GM19372 (cell line): ENCODE measurements at regions not wholly inside any gene's neighbourhood (a gene's known extent, or its start where the extent isn't known, plus 50 kb on each side); places are given as distances from the start of the nearest gene placed in this dataset.

Experiments used
- ATAC-seq: cut with Tn5 transposase; IDR thresholded peaks from one replicate; pipeline ENCODE4 v1.9.1; 2021; ENCODE audit warnings: mild to moderate bottlenecking, low read depth, moderate library complexity; ENCODE audit not compliant: unreplicated experiment

DNA sequence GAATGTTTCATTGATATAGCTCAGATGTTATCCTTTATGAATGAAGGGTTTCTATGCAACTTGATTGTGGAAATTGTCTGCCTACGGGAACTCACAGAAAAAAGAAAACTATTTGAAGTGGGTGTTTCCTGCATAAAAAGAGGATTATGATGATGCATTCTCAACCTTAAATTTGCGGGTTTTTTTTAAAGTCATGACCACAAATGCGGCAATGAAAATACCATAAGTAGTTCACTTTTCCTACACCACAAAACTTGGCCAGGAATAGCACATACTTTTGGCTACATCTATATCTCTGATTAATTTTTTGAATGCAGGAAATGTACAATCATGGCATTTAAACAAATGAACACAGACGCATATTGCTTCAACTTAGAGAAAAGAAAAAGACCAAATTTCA is 754.7 kb downstream of the DTWD2 start:
- no peak for ATAC-seq

DNA sequence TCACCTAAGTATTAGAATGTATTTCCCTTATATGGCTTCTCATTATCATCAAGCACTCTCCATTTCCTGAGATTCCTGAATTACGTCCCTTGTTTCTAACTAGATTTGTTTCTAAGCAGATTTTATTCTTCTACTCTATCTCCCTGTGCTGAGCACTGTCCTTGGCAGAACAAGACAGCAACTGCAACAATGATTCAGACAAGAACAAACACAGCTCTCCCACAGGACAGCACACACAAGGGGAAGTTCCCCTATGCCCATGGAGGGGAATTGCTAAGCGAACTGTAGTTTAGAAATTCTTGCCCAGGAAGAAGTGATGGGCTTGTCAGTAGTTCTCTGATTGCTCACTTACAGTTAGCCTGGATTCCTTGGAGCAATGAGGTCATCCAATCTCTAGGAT is 759.9 kb downstream of the DTWD2 start:
- no peak for ATAC-seq

DNA sequence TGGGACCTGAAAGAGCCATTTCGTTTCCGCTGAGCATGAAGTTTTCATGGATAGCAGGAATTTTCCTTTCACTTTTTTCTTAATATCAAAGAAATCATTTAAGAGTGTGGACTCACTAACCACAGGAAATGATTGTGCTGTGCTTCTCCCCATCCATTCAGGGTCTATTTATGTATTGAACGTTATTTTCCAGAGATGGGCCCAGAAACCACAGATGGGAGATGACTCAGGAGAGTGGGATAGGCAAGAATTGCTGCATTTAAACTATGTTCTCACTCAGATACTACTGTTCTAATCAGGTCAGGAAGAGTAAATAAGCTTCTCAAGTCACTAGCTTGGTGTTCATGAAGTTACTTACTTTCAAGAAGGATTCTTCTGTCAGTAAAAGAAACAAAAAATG is 763.8 kb downstream of the DTWD2 start:
- ATAC-seq, result no peak

DNA sequence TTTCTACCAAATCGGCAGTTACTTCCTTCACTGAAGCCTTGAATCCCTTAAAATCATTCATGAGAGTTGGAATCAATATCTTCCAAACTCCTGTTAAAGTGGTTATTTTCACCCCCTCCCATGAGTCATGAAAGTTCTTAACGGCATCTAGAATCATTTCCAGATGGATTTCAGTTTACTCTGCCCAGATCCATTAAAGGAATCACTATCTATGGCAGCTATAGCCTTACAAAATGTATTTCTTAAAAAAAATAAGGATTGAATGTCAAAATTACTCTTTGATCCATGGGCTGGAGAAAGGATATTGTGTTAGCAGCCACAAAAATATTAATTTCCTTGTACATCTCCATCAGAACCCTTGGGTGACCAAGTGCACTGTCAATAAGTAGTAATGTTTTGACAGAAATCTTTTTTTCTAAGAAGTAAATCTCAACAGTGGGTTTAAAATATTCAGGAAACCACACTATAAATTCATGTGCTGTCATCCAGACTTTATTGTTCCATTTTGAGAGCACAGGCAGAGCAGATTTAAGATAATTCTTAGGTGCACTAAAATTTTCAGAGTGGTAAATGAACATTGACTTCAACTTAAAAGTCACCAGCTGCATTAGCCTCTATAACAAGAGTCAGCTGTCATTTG is 767.7 kb downstream of the DTWD2 start:
- no peak for ATAC-seq

DNA sequence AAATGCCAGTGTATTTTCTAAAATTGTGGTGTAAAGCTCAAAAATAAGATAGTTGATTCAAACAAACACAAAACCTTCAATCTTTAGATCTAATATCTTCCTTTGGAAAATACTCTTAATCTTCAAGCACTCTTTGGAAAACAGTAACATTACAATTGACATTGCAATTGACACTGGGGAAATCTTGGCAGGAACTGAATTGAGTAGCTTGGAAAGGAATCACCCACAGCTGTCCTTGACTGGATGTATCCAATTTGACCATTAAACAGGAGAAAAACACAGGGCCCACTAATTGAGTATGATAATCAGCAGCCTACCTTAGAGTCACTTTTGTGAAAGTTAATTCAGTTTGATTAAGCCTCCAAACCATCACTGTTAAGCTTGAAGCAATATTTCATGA is 776.7 kb downstream of the DTWD2 start:
- ATAC-seq, result no peak

DNA sequence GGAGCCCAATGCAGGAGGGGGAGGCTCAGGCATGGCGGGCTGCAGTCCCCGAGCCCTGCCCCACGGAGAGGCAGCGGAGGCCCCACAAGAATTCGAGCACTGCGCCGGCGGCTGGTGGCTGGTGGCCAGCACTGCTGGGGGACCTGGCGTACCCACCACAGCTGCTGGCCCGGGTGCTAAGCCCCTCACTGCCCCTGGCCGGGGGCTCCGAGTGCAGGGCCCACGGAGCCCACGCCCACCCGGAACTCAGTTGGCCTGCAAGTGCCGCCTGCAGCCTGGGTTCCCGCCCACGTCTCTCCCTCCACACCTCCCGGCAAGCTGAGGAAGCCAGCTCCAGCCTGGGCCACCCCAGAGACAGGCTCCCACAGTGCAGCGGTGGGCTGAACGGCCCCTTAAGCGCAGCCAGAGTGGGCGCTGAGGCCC is 780.3 kb downstream of the DTWD2 start:
- no peak for ATAC-seq

DNA sequence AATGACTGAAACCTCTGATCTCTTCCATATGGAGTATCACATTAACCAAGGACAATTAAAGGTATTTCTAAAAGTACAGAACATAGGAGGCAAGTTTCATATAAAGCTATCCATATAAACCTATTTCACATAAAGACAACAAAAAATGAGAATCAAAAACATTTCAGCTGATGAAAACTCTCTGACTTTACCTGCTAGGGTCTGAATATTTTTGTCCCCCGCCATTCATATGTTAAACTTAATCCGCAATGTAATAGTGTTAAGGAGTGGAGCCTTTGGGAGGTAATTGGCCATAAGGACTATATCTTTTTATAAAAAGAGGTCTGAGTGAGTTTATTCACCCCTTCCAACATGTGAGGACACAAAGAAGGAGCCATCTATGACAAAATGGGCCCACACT is 788.5 kb downstream of the DTWD2 start:
- ATAC-seq, result no peak

DNA sequence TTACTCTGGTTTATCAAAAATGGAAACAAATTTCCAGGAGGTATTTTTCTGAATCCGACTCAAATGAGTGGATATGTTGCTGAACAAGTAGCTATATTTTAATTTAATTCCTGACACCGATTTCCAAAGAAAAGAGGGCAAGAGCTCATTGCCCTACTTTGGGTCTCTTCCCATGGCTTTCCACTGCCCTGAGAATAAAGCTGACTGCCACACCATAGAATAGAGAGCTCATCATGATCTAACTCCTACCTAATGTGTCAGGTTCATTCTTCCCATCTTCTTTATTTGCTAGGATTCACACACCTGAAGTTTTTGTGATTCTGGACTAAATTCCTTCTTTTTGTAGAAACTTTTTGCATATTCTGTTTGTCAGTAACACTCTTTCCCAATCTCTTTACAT is 792.1 kb downstream of the DTWD2 start:
- ATAC-seq, result no peak

DNA sequence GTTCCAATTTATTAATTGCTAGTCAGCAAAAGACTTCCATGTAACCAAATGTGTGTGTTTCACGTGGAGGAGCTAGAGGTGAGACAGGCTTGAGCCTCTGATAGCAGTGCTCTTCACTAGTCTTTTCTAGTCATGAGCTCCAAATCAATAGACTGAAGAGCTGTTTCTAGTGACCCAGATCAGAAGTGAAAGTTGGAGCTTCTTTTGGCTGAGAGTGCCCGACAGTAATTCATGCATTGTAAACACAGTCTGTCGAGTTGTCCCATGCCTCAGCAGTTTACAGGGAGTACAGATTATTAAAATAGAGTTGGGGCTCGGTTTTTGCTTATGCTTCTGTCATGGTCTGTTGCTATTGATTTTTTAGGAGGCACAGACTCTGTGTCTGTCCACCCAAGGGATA is 793.1 kb downstream of the DTWD2 start:
- ATAC-seq, result no peak

DNA sequence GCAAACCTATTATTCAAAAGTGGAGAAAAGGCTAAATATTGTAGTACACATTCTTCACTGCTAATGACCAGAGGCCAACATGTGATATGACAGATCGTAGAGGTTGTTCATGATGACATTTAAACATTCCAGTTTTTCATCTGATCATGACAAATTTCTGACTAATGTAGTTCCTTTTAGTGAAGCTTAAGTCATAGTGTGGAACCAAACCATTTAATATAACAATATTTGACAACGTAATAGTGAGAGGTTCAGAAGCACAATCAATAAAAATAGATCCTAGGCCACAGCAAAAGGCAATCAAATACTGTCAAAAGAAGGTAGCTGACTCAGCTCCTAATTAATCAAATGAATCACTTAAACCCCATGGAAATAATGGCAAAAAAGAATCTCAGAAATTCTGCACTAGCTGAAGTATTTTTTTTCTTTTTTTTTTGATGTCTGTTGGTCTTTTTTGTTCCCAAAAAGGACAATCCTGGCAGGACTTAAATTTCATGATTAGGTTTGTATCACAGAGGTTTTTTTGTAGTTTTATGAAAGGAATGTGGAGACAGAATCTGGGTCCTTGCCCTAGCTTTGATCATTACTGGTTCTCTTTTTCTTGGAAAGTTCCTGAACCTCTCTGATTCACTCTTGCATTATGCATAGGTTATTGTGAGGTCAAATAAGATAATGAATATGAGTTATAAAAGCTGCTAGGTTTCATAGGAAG is 795.0 kb downstream of the DTWD2 start:
- no peak for ATAC-seq

DNA sequence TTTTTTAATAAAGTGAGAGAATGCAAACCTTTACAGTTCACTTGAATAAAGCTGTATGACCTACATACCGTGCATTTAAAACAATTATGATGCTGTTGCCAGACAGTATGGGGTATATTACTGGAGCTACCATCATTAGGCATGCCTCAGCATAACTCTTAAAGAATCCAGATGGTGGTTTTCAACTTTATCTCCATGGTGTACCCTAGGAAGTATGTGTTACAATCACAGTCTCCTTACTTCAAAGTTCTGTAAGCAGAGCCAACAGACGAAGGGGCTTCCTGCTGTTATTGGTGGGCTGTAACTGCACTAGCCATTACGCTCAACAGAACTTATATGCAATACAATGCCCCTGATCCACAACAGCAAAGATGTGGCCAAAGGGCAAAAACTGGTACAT is 803.3 kb downstream of the DTWD2 start:
- ATAC-seq, result no peak

DNA sequence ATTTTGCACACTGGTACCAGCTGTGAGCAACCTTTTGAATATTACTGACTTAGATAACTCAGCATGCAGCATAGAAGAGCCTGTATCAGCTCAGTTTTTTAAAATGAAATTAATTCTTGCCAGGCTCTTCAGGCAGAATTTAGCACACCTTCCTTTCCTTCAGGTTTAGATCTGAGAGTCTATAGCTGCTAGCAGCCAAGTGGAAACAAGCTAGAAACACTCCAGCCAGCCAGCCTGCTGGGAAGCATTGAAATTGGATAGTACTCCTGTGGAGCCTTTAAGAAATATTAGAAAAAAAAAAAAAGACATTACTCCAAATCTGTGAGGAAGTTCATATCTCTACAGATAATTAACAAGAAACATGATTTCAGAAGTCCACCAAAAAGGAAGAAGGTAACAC is 812.2 kb downstream of the DTWD2 start:
- ATAC-seq, result no peak

DNA sequence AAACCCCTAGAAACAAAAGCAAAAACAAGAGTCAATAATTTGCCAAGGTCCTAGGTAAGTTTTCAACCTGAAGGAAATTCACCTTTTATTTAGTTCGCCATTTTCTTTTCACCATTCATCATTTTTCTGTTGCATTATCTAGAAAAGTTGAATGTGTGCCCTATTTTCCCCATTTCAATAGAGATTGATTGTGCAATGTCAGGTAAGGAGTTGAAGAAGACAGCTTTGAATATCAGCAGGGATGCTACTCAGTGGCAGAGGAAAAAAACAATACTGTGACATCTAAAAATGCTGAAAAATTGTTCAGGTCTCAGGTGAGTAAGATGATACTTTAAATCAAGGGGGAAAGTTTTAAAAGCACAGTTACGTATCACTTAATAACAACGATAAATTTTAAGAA is 813.7 kb downstream of the DTWD2 start:
- no peak for ATAC-seq

DNA sequence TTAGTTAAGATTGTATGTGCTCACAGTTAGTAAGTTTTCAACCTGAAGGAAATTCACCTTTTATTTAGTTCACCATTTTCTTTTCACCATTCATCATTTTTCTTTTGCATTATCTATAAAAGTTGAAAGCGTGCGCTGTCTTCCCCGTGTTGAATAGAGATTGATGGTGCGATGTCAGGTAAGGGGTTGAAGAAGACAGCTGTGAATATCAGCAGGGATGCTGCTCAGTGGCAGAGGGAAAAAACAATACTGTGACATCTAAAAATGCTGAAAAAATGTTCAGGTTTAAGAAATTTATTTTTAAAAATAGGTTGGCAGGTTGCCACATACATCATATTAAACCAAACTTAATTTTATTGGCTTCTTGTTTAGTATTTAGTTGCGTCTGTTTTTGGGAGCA is 815.0 kb downstream of the DTWD2 start:
- ATAC-seq, result no peak

DNA sequence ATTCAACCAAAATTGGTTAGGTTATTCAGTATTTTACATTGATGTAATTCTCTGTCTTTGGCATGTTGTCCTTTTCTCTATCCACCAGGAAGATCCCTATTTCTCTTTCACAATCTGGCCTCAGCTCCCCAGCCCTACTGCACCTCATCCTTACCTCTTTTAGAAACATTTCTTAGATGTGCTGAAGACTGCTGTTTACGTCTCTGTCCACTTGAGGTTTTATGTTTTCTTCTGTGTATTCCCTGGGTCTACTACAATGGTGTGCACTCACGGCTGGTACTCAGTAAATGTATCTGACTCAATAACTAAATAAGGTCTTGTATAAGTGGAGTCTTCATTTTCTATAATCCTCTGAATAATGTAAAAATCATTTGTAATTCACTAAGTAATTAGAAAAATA is 822.7 kb downstream of the DTWD2 start:
- ATAC-seq, result no peak

DNA sequence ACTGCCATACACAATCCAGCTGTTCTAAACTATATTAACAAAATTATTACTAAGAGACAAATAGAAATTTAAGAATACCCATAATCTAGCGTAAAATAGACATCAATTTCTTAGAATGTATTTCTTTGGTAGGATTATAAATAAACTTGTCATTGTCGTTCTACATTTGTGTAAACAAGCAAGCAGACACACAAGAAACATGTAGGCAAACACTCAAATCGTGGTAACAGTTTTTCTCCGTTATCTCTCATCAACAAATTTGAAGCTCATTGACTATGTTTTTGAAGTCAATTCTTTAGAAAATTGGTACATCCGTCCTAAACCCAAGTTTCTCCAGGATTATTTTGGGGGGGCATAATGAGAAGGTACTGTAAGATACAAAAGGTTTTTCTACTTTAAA is 832.2 kb downstream of the DTWD2 start:
- ATAC-seq, result no peak

DNA sequence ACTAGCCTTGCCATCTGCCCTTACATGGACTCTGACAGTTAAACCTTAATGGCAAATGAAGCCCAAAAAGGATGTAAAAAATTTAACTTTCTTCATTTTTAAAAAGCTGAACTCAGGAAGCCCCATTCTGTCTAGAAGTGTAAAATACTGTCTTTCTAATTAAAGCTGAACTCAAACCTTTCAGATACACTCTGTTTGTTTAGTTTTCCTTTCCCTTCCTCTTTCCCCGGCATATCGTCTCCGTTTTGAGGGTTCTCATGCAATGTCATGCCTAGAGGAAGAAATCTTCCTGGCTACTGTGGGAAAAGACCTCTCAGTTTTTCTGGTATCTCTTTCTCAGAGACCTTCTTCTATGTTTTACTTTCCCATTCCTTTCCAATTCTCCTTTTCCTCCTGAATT is 841.5 kb downstream of the DTWD2 start:
- no peak for ATAC-seq

DNA sequence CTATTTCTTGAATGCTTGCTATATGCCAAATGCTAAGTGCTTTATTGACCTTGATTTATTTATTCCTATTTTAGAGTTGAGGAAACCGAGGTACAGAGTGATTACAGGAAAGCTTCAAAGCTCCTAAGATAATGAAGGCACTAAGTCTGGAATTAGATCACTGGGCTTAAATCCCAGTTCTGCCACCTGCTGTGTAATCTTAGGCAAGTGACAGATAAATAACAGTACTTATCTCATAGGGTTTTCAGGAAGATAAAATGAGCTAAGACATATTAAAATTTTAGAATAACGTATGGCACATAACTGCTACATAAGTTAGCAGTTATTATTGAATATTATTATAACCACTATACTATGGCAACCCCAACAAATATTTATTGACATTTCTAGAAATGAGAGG is 843.8 kb downstream of the DTWD2 start:
- no peak for ATAC-seq

DNA sequence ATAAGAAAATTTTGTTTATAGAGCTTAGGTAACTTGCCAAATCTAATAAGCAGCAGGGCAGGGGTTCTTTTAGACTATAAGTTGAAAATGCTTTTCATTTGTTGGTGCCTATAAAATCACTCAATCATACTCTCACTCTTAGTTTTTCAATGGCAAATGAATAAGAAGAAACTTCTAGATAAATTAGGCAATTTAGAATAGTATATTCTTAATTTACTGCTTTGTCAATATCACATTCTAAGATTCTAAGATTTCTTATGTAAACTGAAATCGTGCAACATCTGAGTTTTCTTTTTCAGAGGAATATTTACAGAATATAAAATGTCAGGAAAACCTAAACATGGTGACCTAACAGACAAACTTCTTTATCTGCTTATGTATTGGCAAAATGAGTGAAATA is 849.0 kb downstream of the DTWD2 start:
- no peak for ATAC-seq

DNA sequence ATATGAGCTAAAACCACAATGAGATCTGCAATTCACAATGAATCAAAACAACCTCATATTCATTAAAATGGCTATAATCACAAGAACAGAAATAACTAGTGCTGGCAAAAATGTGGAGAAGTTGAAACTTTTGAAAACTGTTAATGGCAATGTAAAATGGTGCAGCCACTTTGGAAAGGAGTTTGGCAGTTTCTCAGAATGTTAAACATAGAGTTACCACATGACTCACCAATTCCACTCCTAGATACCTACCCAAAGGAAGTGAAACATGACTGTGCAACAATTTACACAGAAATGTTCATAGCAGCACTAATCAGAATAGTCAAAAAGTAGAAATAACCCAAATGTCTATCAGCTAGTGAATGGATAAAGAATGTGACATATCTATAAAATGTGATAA is 862.2 kb downstream of the DTWD2 start:
- ATAC-seq, result no peak

DNA sequence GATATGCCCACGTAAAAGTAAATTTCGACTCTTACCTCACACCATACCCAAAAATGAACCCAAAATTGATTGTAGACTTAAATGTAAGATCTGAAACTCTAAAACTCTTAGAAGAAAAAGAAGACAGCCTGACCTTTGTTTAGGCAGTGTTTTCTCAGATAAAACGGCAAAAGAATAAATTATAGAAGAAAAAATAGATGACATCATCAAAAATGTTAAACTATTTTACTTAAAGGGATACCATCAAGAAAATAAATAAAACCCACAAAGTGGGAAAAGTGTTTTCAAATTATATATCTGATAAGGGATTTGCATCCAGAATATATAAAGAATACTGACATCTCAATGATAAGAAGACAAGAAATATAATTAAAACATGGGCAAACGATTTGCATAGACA is 862.7 kb downstream of the DTWD2 start:
- ATAC-seq, result no peak

DNA sequence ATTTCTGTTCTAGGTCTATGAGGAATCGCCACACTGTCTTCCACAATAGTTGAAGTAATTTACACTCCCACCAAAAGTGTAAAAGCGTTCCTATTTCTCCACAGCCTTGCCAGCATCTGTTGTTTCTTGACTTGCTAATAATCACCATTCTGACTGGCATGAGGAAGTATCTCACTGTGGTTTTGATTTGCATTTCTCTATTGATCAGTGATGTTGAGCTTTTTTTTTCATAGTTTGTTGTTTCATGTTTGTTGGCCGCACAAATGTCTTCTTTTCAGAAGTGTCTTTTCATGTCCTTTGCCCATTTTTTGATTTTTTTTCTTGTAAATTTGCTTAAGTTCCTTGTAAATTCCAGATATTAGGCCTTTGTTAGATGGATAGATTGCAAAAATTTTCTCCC is 867.1 kb downstream of the DTWD2 start:
- no peak for ATAC-seq

DNA sequence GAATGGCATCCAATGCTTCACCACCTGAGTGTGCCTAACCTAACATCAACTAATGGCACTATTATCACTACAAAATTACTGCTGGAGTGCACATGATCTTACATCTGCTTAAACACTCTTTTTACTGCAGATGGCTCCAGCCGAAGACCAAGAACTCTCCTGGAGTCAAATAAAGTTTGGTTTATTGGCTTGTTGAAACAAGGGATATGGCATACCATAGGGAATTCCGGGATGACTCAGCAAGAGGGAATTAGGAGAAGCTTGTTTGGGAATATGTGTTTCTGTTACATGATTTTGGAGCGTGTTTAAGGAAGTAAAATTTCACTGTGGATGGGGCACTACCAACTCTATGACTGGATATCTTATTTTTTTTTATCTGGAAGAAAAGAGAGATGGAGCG is 872.6 kb downstream of the DTWD2 start:
- ATAC-seq, result no peak
